Omental fat pad (tissue), 3 donors: ENCODE measurements at regions not wholly inside any gene's neighbourhood (a gene's known extent, or its start where the extent isn't known, plus 50 kb on each side); places are given as distances from the start of the nearest gene placed in this dataset.

Source experiments
- ATAC-seq: fragments of 150-250 bp; one replicate; pipeline ENCODE4 v1.9.1; 2016; ENCODE audit warnings: mild to moderate bottlenecking, moderate library complexity; ENCODE audit not compliant: low FRiP score
- DNase-seq: peaks from one replicate; pipeline ENCODE4 v3.0.0-alpha.2; 2019; ENCODE audit warnings: low spot score
- TF ChIP-seq, protein P1 (sequence below), 3 donors: fragments of 450-650 bp; IDR thresholded peaks; one replicate each; pipeline ENCODE4 v1.5.1; 2016 to 2017; ENCODE audit warnings: antibody characterized with exemption in 3 of 3, mild to moderate bottlenecking in 3 of 3, moderate library complexity in 2 of 3

DNA sequence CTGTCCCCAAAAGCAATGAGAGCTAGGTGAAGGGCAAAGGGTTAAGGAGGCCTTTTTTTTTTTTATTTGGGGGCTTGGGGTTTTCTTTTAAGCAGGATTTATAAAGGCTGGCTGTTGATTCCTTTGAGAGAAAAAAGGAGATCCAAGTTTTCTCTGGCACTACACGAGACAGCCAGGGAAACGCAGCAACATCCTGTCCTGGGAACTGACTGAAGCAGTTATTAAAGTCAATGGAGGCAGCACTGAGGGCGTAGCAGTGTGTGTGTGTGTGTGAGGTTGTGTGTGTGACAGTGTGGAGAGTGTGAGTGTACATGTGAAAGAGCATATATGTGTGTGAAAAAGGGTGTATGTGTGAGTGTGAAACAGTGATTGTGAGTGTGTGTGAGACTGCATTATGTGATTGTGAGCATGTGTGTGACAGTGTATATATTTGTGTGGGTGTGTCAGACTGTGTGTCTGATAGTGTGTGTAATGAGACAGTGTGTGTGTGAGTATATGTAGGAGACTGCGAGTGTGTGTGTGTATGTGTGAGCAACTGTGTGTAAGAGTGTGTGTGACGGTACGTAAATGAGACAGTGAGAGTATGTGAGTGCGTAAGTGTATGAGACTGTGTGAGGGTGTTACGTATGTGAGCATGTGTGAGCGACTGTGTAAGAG, 65.9 kb upstream of the TIAM1 start:
- ATAC-seq: no peak
- no peak for DNase-seq
- TF ChIP-seq, protein P1, sequence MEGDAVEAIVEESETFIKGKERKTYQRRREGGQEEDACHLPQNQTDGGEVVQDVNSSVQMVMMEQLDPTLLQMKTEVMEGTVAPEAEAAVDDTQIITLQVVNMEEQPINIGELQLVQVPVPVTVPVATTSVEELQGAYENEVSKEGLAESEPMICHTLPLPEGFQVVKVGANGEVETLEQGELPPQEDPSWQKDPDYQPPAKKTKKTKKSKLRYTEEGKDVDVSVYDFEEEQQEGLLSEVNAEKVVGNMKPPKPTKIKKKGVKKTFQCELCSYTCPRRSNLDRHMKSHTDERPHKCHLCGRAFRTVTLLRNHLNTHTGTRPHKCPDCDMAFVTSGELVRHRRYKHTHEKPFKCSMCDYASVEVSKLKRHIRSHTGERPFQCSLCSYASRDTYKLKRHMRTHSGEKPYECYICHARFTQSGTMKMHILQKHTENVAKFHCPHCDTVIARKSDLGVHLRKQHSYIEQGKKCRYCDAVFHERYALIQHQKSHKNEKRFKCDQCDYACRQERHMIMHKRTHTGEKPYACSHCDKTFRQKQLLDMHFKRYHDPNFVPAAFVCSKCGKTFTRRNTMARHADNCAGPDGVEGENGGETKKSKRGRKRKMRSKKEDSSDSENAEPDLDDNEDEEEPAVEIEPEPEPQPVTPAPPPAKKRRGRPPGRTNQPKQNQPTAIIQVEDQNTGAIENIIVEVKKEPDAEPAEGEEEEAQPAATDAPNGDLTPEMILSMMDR (IDR thresholded peaks at IDR 0.05): no peak

DNA sequence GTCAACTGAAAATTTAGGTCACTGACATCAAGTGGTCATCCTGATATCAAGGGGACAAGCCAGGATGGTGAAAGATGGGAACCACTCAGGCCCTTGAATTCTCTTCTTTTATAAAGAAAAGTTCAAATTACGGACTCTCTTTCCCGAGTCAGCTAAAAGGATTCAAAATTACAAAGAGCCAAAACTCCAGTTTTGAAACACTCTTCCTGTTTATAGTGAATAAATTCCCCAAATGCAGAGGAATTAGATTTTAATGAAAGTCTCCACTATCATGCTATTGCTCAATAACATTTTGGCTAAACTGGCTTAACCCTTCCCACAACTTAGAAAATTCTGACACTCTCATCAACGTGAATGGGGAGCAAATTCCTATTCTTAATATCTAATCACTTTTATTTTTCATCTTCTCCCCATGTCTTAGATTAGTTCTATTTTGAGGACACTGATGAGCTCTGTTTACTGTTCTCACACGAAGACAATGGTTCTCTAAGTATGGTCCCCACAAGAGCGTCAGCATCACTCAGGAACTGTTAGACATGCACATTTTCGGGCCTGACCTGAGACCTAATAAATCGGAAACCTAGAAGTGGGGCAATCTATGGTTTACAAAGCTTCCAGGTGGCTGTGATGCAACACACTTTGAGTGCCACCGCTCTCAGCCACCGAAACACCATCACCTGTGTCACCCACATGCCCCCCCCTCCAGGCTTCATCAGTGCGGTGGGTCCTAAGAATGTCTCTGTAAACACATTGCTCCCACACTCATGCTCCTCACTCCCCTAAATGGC, 64.4 kb upstream of the TIAM1 start:
- TF ChIP-seq, protein P1 (IDR thresholded peaks at IDR 0.05): no peak
- DNase-seq (no peak), ATAC-seq (peak; percentile 49)

DNA sequence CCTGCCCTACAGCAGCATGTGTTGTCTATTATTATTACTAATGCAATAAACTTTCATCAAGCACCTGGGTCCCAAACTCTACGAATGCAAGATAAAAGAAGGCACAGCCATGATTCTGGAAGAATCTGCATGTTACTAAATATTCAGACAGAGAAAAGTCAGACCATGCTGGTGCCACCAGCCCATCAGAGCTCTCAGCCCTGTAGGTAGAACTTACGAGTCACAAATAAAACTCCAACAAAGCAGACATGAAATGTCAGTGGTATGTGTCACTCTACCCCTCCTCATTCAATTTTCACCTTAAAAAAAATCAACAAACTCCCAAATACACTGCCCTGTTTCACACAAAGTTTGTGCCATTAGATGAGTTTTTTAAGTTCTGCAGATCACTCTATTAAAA, 62.4 kb upstream of the TIAM1 start:
- no peak for DNase-seq
- no peak for ATAC-seq
- TF ChIP-seq, protein P1 (IDR thresholded peaks at IDR 0.05): no peak

DNA sequence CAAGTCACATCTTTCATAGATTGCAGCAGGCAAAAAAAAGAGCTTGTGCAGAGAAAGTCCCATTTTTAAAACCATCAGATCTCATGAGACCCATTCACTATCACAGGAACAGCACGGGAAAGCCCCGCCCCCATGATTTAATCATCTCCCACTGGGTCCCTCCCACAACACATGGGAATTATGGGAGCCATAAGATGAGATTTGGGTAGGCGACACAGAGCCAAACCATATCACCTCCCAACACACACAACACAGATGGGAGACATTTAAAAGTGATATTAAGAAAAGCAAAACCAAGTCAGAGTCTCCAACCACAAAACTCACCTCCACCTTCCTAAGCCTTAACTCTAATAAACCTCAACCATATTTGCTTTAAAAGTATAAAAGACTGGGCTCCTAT, 61.5 kb upstream of the TIAM1 start:
- ATAC-seq (no peak), DNase-seq (no peak)
- TF ChIP-seq, protein P1 (IDR thresholded peaks at IDR 0.05): no peak

DNA sequence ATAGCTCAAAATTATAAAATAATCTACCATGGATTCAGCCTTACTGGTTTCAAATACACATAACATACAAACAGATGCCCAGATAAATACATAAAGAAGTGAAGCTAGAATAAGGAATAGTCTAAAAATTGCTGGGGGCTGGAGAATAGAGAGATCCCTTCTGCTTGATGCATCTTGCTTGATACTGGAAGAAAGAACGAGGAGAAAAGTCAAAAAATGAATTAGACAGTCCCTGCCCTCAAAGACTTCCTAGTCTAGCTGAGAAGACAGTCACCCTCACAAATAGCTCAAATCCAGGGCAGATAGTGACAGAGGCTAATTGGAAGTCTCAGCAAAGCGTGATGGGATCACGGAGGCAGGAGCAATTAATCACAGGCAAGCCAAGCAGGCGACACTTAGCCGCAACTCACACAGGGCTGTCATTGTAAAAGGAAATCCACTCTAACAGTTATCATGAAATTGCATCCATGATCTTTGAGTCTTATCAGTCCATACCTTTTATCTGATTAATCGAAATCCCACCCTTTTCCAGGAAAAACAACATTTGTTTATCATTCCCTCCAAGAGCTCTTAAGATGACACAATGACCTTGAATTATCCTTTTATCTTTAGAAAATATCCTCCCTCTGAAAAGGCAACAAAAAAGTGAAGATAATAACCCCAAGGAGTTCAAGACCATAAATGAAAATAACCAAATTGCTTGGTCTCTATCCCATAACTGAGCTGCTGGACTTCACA, 59.7 kb upstream of the TIAM1 start:
- DNase-seq (no peak), ATAC-seq (no peak)
- TF ChIP-seq, protein P1 (IDR thresholded peaks at IDR 0.05): no peak

DNA sequence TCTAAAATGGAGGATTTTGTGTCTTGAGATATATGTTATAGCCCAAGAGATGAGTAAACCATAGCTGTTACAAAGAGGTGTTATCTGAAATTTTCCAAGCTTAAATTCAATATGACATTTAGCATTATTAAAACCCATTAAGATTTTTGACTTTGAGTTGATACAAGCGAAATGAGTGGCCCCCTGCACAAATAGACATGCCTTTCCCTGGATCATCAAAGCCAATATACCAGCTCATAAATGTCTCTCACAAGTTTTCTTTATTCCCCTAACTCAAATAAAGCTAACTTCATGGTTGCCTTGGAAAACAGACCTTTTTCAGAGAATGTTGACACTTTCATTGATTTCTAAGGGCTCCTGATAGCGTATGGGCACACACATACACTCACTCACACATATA, 55.5 kb upstream of the TIAM1 start:
- DNase-seq (no peak), ATAC-seq (no peak)
- TF ChIP-seq, protein P1 (IDR thresholded peaks at IDR 0.05): no peak
